ENCODE measurements at regions not wholly inside any gene's neighbourhood (a gene's known extent, or its start where the extent isn't known, plus 50 kb on each side); places are given as distances from the start of the nearest gene placed in this dataset.

GRCh38 chr2:43105586-43106558 is 120.5 kb downstream of the ZFP36L2 start:
- Histone ChIP-seq H3K9me3 (ENCODE audit: low read depth, low read length, poor library complexity, severe bottlenecking) (no peaks in the 10 kb centered on the region), H3K36me3 (ENCODE audit: insufficient read depth, low read length, poor library complexity, severe bottlenecking) (no peaks in the 10 kb centered on the region), H3K4me3 (ENCODE audit: low read depth, low read length, poor library complexity, severe bottlenecking) (no peak overlapping the region), H3K27ac (ENCODE audit: low read depth, low read length, poor library complexity, severe bottlenecking) (no peak overlapping the region), H3K27me3 (replicated peaks; ENCODE audit: insufficient read depth, low read depth, low read length, poor library complexity) (no peaks in the 10 kb centered on the region), H3K4me1 (ENCODE audit: insufficient read depth, low read length, poor library complexity, severe bottlenecking) (no peaks in the 10 kb centered on the region)
- POLR2A ChIA-PET (ENCODE audit: low non-redundant PET), result no interaction called here
- CTCF ChIA-PET, result no interaction called here
- intact Hi-C loops (cut with micrococcal nuclease; ENCODE audit: unreplicated experiment), result no loop called here
- BruUV-seq (replicated peaks), result no TSS peak
- DNase-seq (ENCODE audit: low spot score), result no peak
- TF ChIP-seq EZH2 (IDR thresholded peaks at IDR 0.05; ENCODE audit: borderline replicate concordance, low read depth, low read length, poor library complexity, severe bottlenecking), result no peak
- 0 out of 2 replicates have a peak, but pooled peaks have one; percentile 14 for TF ChIP-seq CTCF (conservative IDR thresholded peaks at IDR 0.05; ENCODE audit: low read depth, low read length)

- Histone ChIP-seq H3K4me3 (ENCODE audit: low read depth, low read length, poor library complexity, severe bottlenecking) (no peak overlapping the region), H3K27me3 (replicated peaks; ENCODE audit: insufficient read depth, low read depth, low read length, poor library complexity) (no peaks in the 10 kb centered on the region), H3K4me1 (ENCODE audit: insufficient read depth, low read length, poor library complexity, severe bottlenecking) (no peaks in the 10 kb centered on the region), H3K36me3 (ENCODE audit: insufficient read depth, low read length, poor library complexity, severe bottlenecking) (no peaks in the 10 kb centered on the region), H3K9me3 (ENCODE audit: low read depth, low read length, poor library complexity, severe bottlenecking) (no peaks in the 10 kb centered on the region), H3K27ac (ENCODE audit: low read depth, low read length, poor library complexity, severe bottlenecking) (no peak overlapping the region)
- intact Hi-C loops (cut with micrococcal nuclease; ENCODE audit: unreplicated experiment), result no loop called here
- ChIA-PET POLR2A (ENCODE audit: low non-redundant PET) (no interaction called here), CTCF (interaction anchor here (1.0 kb wide), 1 partner anchor 22 kb away, joined by 4 read pairs; no protein-coding TSS in a partner anchor)
- no peak for DNase-seq (ENCODE audit: low spot score)
- no TSS peak for BruUV-seq (replicated peaks)
- TF ChIP-seq EZH2 (IDR thresholded peaks at IDR 0.05; ENCODE audit: borderline replicate concordance, low read depth, low read length, poor library complexity, severe bottlenecking) (no peak), CTCF (conservative IDR thresholded peaks at IDR 0.05; ENCODE audit: low read depth, low read length) (no peak)
Measured at GRCh38 chr2:43104763-43105162, 121.6 kb downstream of the ZFP36L2 start.

- Histone ChIP-seq H3K27ac (ENCODE audit: low read depth, low read length, poor library complexity, severe bottlenecking) (no peak overlapping the region), H3K36me3 (ENCODE audit: insufficient read depth, low read length, poor library complexity, severe bottlenecking) (no peaks in the 10 kb centered on the region), H3K27me3 (replicated peaks; ENCODE audit: insufficient read depth, low read depth, low read length, poor library complexity) (no peaks in the 10 kb centered on the region), H3K4me1 (ENCODE audit: insufficient read depth, low read length, poor library complexity, severe bottlenecking) (no peaks in the 10 kb centered on the region), H3K9me3 (ENCODE audit: low read depth, low read length, poor library complexity, severe bottlenecking) (no peaks in the 10 kb centered on the region), H3K4me3 (ENCODE audit: low read depth, low read length, poor library complexity, severe bottlenecking) (no peak overlapping the region)
- ChIA-PET CTCF (interaction anchor here (1.0 kb wide), 1 partner anchor 23 kb away, joined by 4 read pairs; no protein-coding TSS in a partner anchor), POLR2A (ENCODE audit: low non-redundant PET) (no interaction called here)
- TF ChIP-seq EZH2 (IDR thresholded peaks at IDR 0.05; ENCODE audit: borderline replicate concordance, low read depth, low read length, poor library complexity, severe bottlenecking), result no peak
- BruUV-seq (replicated peaks), result no TSS peak
- no peak for DNase-seq (ENCODE audit: low spot score)
- intact Hi-C loops (cut with micrococcal nuclease; ENCODE audit: unreplicated experiment), result no loop called here
Measured at GRCh38 chr2:43104106-43104505, 122.3 kb downstream of the ZFP36L2 start.
